IMR-90 (cell line): ENCODE measurements at regions not wholly inside any gene's neighbourhood (a gene's known extent, or its start where the extent isn't known, plus 50 kb on each side); places are given as distances from the start of the nearest gene placed in this dataset.

ENCODE experiments used
- BHLHE40 ChIP-seq: fragments of 150-350 bp; IDR thresholded peaks from 2 replicates; pipeline ENCODE4 v1.6.1; 2016; ENCODE audit warnings: mild to moderate bottlenecking, low read depth, low read length
- CEBPB ChIP-seq: IDR thresholded peaks from 2 replicates; pipeline ENCODE4 v1.6.1; 2012; ENCODE audit warnings: low read depth, low read length, improper control_type of control experiment
- FOS ChIP-seq: fragments of 150-350 bp; IDR thresholded peaks from 2 replicates; pipeline ENCODE4 v1.6.1; 2016; ENCODE audit warnings: low read depth, low read length
- MAFK ChIP-seq: IDR thresholded peaks from 2 replicates; pipeline ENCODE4 v1.6.1; 2012; ENCODE audit warnings: low read depth, low read length, improper control_type of control experiment
- MXI1 ChIP-seq: IDR thresholded peaks from 2 replicates; pipeline ENCODE4 v1.6.1; 2012; ENCODE audit warnings: low read depth, mild to moderate bottlenecking, low read length, moderate library complexity, borderline replicate concordance
- POLR2A ChIP-seq: IDR thresholded peaks from 2 replicates; pipeline ENCODE4 v1.6.1; 2012; ENCODE audit warnings: mild to moderate bottlenecking, low read depth, low read length
- RAD21 ChIP-seq: IDR thresholded peaks from 2 replicates; pipeline ENCODE4 v1.6.1; 2012; ENCODE audit warnings: low read length, improper control_type of control experiment
- RCOR1 ChIP-seq: IDR thresholded peaks from 2 replicates; pipeline ENCODE4 v1.6.1; 2012; ENCODE audit warnings: mild to moderate bottlenecking, low read length, improper control_type of control experiment; ENCODE audit not compliant: insufficient replicate concordance
- RFX5 ChIP-seq: IDR thresholded peaks from 2 replicates; pipeline ENCODE4 v1.8.0; 2012; ENCODE audit warnings: low read depth, mild to moderate bottlenecking, low read length, moderate library complexity
- TF ChIP-seq, protein P1 (sequence below): conservative IDR thresholded peaks from 2 replicates; pipeline ENCODE4 v1.5.1; 2012; ENCODE audit warnings: mild to moderate bottlenecking, low read depth, low read length, improper control_type of control experiment
- TF ChIP-seq, protein P2 (sequence below): fragments of 150-350 bp; IDR thresholded peaks from 2 replicates; pipeline ENCODE4 v1.6.1; 2016; ENCODE audit warnings: low read depth, mild to moderate bottlenecking, low read length, moderate library complexity, borderline replicate concordance
- TF ChIP-seq, protein P3 (sequence below): fragments of 150-350 bp; IDR thresholded peaks from 2 replicates; pipeline ENCODE4 v1.6.1; 2017; ENCODE audit warnings: mild to moderate bottlenecking, antibody characterized with exemption, low read length, low read depth

DNA sequence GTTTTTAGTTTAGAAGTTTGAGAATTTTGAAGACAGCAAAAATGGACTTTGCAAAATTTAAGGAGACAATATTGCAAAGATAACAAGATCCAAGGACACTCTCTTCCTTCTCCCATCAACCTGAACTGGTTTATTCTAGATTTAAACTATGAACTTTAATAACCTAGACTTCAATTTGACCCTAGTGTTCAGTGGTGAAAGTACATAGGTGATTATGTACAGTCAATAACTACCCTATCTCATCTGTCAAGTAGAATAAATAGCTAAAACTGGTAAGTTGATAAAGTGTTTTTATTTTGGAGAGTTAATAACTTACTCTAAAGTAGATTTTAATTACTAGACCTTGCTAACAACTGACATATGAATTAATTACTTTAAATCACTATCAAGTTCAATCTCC is 52.9 kb upstream of the NFE2L2 start:
- TF ChIP-seq, protein P1, sequence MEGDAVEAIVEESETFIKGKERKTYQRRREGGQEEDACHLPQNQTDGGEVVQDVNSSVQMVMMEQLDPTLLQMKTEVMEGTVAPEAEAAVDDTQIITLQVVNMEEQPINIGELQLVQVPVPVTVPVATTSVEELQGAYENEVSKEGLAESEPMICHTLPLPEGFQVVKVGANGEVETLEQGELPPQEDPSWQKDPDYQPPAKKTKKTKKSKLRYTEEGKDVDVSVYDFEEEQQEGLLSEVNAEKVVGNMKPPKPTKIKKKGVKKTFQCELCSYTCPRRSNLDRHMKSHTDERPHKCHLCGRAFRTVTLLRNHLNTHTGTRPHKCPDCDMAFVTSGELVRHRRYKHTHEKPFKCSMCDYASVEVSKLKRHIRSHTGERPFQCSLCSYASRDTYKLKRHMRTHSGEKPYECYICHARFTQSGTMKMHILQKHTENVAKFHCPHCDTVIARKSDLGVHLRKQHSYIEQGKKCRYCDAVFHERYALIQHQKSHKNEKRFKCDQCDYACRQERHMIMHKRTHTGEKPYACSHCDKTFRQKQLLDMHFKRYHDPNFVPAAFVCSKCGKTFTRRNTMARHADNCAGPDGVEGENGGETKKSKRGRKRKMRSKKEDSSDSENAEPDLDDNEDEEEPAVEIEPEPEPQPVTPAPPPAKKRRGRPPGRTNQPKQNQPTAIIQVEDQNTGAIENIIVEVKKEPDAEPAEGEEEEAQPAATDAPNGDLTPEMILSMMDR: no peak
- TF ChIP-seq, protein P2, sequence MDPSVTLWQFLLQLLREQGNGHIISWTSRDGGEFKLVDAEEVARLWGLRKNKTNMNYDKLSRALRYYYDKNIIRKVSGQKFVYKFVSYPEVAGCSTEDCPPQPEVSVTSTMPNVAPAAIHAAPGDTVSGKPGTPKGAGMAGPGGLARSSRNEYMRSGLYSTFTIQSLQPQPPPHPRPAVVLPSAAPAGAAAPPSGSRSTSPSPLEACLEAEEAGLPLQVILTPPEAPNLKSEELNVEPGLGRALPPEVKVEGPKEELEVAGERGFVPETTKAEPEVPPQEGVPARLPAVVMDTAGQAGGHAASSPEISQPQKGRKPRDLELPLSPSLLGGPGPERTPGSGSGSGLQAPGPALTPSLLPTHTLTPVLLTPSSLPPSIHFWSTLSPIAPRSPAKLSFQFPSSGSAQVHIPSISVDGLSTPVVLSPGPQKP: no peak
- TF ChIP-seq, protein P3, sequence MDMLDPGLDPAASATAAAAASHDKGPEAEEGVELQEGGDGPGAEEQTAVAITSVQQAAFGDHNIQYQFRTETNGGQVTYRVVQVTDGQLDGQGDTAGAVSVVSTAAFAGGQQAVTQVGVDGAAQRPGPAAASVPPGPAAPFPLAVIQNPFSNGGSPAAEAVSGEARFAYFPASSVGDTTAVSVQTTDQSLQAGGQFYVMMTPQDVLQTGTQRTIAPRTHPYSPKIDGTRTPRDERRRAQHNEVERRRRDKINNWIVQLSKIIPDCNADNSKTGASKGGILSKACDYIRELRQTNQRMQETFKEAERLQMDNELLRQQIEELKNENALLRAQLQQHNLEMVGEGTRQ: no peak
- TF ChIP-seq POLR2A (no peak), BHLHE40 (no peak), CEBPB (no peak), RFX5 (no peak), MXI1 (no peak), MAFK (no peak), FOS (no peak), RCOR1 (no peak), RAD21 (no peak)
